MCF 10A (cell line): ENCODE measurements at regions not wholly inside any gene's neighbourhood (a gene's known extent, or its start where the extent isn't known, plus 50 kb on each side); places are given as distances from the start of the nearest gene placed in this dataset.

Experiments
- BruUV-seq: library from RNA; stranded (reverse); fragments of 400-500 nt; replicated peaks from 2 replicates; lab custom pipeline; 2021; lab: Mats Ljungman, UMichigan
- CTCF ChIA-PET: fragments of 300-600 bp; sonication (Branson Sonifier 250); formaldehyde crosslinking; extraction: SDS; loops from one replicate; lab custom pipeline; 2021; ENCODE audit warnings: antibody characterized with exemption, inconsistent platforms; lab: Yijun Ruan, JAX
- POLR2A ChIA-PET: fragments of 300-600, 350-650 bp; sonication (Branson Sonifier 250); formaldehyde crosslinking; extraction: SDS; loops from one replicate; lab custom pipeline; 2020; ENCODE audit warnings: antibody characterized with exemption, inconsistent platforms; lab: Yijun Ruan, JAX
- DNase-seq: peaks from one replicate; pipeline ENCODE4 v3.0.0-alpha.2; 2018; ENCODE audit not compliant: unreplicated experiment
- H3K27ac Mint-ChIP-seq: one replicate; pipeline ENCODE4 v1.8.0; 2022; ENCODE audit warnings: mild to moderate bottlenecking, low read depth, mixed read lengths; ENCODE audit not compliant: unreplicated experiment
- H3K27me3 Mint-ChIP-seq: one replicate; pipeline ENCODE4 v1.8.0; 2022; ENCODE audit warnings: mixed read lengths; ENCODE audit not compliant: insufficient read depth, unreplicated experiment
- H3K36me3 Mint-ChIP-seq: one replicate; pipeline ENCODE4 v1.8.0; 2022; ENCODE audit warnings: mild to moderate bottlenecking, moderate library complexity, mixed read lengths; ENCODE audit not compliant: insufficient read depth, unreplicated experiment
- H3K4me1 Mint-ChIP-seq: one replicate; pipeline ENCODE4 v1.8.0; 2022; ENCODE audit warnings: mixed read lengths; ENCODE audit not compliant: insufficient read depth, unreplicated experiment
- H3K4me3 Mint-ChIP-seq: one replicate; pipeline ENCODE4 v1.8.0; 2022; ENCODE audit warnings: mild to moderate bottlenecking, moderate library complexity, mixed read lengths; ENCODE audit not compliant: unreplicated experiment
- H3K9me3 Mint-ChIP-seq: one replicate; pipeline ENCODE4 v1.8.0; 2022; ENCODE audit warnings: mixed read lengths; ENCODE audit not compliant: unreplicated experiment
- intact Hi-C: fragments of 100-400 bp; cut with micrococcal nuclease; formaldehyde crosslinking; loops from 2 replicates; pipeline ENCODE4 v1.14.1; 2022
- TF ChIP-seq, protein P1 (sequence below): fragments of 200-600 bp; IDR thresholded peaks from one replicate; pipeline ENCODE4 v1.8.0; 2022; ENCODE audit warnings: antibody characterized with exemption, mild to moderate bottlenecking; ENCODE audit not compliant: unreplicated experiment

DNA sequence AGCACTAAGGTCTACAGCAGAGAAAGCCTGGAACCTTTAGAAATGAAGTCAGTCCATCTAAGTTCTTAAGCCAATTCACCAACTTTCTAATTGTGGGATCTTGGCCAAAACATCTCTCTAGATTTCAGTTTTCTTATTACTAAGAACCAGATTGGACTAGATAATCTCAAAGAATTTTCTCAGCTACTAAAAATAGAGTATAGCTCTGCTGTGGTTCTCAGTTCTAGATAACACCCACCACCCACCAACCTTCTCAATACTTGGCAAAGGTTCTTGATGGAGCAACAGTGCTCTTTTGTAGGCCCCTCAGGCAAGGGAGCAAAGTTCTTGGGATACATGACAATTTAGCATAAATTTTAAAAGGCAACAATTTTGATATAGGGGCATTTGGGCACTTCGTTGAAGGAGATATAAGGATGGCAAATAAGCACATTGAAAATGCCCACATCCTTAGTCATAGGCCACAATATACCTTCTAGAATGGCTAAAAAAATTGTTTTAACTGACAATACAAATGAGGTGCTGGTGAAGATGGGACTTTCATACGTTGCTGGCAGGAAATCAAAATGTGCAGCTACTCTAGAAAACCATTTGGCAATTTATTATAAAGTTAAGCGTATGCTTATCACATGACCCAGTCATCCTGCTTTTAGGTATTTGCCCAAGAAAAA is 74.4 kb upstream of the TMEM132E start:
- no peaks in the 10 kb centered on the region for H3K4me1 Mint-ChIP-seq
- H3K27ac Mint-ChIP-seq = no peak overlapping the region
- intact Hi-C loops = no loop called here
- H3K4me3 Mint-ChIP-seq = no peak overlapping the region
- DNase-seq = no peak
- BruUV-seq = no TSS peak
- peaks cover 21% of the 10 kb centered on the region for H3K9me3 Mint-ChIP-seq
- CTCF ChIA-PET = no interaction called here
- TF ChIP-seq, protein P1, sequence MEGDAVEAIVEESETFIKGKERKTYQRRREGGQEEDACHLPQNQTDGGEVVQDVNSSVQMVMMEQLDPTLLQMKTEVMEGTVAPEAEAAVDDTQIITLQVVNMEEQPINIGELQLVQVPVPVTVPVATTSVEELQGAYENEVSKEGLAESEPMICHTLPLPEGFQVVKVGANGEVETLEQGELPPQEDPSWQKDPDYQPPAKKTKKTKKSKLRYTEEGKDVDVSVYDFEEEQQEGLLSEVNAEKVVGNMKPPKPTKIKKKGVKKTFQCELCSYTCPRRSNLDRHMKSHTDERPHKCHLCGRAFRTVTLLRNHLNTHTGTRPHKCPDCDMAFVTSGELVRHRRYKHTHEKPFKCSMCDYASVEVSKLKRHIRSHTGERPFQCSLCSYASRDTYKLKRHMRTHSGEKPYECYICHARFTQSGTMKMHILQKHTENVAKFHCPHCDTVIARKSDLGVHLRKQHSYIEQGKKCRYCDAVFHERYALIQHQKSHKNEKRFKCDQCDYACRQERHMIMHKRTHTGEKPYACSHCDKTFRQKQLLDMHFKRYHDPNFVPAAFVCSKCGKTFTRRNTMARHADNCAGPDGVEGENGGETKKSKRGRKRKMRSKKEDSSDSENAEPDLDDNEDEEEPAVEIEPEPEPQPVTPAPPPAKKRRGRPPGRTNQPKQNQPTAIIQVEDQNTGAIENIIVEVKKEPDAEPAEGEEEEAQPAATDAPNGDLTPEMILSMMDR = no peak
- H3K36me3 Mint-ChIP-seq = no peaks in the 10 kb centered on the region
- H3K27me3 Mint-ChIP-seq = no peaks in the 10 kb centered on the region
- POLR2A ChIA-PET = no interaction called here

DNA sequence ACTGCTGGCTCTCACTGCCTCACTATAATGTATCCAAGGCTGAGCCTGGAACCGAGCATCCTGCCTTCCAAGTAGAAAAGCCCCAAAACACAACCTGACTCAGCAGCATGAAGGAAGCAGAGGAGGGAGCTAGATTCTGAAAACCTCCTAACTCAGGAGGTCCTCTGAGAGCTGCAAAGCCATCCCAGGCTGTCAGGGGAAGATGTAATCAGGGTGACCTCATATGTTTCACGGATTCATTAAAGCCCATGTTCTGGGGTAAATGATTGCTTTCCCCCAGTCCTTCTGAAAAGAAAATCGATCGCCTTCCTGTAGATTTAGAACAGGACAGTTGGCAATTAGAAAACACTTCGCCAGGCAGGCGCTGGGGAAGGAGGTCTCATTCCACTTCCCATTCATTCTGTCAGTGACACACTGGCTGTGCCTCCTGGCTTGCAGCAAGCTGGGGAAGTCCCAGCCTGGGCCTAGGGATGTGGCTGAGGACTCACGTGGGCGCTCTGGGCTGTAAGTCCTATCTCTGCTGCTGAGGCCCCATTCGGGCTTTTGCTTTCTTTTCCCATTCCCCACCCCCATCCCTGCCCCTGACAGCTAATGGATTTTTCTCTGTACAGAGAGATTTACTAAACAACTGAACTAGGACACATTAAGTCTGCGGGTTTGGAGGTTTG is 75.7 kb upstream of the TMEM132E start:
- H3K36me3 Mint-ChIP-seq = no peaks in the 10 kb centered on the region
- no peak overlapping the region for H3K4me3 Mint-ChIP-seq
- ChIA-PET CTCF (interaction anchor here (1.4 kb wide), 1 partner anchor 40 kb away, joined by 3 read pairs; no protein-coding TSS in a partner anchor), POLR2A (no interaction called here)
- peaks cover 10% of the 10 kb centered on the region for H3K9me3 Mint-ChIP-seq
- intact Hi-C loops = no loop called here
- DNase-seq = no peak
- H3K27me3 Mint-ChIP-seq = no peaks in the 10 kb centered on the region
- no TSS peak for BruUV-seq
- TF ChIP-seq, protein P1 = no peak
- H3K4me1 Mint-ChIP-seq = no peaks in the 10 kb centered on the region
- no peak overlapping the region for H3K27ac Mint-ChIP-seq

DNA sequence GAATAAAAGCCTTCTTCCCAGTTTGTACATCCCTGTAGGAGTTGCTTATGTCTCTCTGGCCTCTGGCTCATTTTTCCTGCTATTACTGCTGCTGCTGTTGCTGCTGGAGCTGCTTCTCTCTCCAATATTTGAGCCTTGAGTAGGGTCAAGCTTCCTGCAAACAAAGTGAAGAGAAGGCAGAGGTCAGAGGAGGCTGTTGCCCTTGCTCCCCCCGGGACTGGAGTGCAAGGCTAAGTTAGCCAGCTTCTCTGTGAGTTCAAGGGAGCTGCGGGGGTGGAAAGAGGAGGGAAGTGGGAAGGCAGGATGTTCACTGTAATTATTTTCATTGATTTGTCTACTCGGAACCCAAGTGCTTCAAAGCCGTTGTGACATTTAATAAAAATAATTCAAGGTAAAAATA is 77.0 kb upstream of the TMEM132E start:
- POLR2A ChIA-PET = no interaction called here
- CTCF ChIA-PET = no interaction called here
- no peaks in the 10 kb centered on the region for H3K4me1 Mint-ChIP-seq
- BruUV-seq = no TSS peak
- peaks cover 10% of the 10 kb centered on the region for H3K9me3 Mint-ChIP-seq
- H3K27ac Mint-ChIP-seq = no peak overlapping the region
- H3K36me3 Mint-ChIP-seq = no peaks in the 10 kb centered on the region
- TF ChIP-seq, protein P1 = no peak
- intact Hi-C loops = no loop called here
- no peaks in the 10 kb centered on the region for H3K27me3 Mint-ChIP-seq
- DNase-seq = no peak
- H3K4me3 Mint-ChIP-seq = no peak overlapping the region

DNA sequence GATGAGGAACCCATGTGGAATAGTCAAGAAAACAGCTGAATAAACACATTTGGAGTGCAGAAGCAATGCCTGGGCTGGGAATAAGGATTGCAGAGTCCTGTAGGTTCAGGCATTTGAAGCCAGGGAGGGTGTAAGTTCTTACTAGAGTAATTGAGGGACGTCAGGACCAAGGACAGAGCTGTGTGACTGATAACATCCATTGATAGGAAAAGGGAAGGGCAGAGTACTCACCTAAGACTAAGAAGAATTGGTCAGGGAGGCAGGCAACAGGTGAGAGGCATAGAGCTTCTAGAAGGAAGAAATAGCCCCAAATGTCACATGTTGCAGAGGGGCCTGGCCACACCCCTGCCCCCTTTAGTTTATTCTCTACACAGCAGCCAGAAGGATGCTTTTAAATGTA is 79.8 kb upstream of the TMEM132E start:
- ChIA-PET POLR2A (no interaction called here), CTCF (no interaction called here)
- intact Hi-C loops = no loop called here
- H3K4me1 Mint-ChIP-seq = no peaks in the 10 kb centered on the region
- no TSS peak for BruUV-seq
- no peak overlapping the region for H3K27ac Mint-ChIP-seq
- no peak for DNase-seq
- TF ChIP-seq, protein P1 = no peak
- H3K4me3 Mint-ChIP-seq = no peak overlapping the region
- H3K36me3 Mint-ChIP-seq = no peaks in the 10 kb centered on the region
- no peaks in the 10 kb centered on the region for H3K9me3 Mint-ChIP-seq
- H3K27me3 Mint-ChIP-seq = no peaks in the 10 kb centered on the region
